Middle frontal gyrus (tissue), 1 donor: ENCODE measurements at regions not wholly inside any gene's neighbourhood (a gene's known extent, or its start where the extent isn't known, plus 50 kb on each side); places are given as distances from the start of the nearest gene placed in this dataset.

Experiments used
- DNase-seq: peaks from one replicate; pipeline ENCODE4 v3.0.0-alpha.2; 2015; ENCODE audit warnings: low spot score; ENCODE audit errors: extremely low spot score

- no peak for DNase-seq
Measured at GRCh38 chr18:55093808-55094207, 134.5 kb upstream of the CCDC68 start.

GRCh38 chr18:55093295-55093694 is 134.0 kb upstream of the CCDC68 start:
- DNase-seq, result no peak

- DNase-seq, result no peak
Measured at GRCh38 chr18:55092166-55092565, 132.9 kb upstream of the CCDC68 start.

- no peak for DNase-seq
Measured at GRCh38 chr18:55090564-55091188, 131.4 kb upstream of the CCDC68 start.

GRCh38 chr18:55089610-55090009 is 130.3 kb upstream of the CCDC68 start:
- DNase-seq, result no peak

GRCh38 chr18:55088561-55088960 is 129.3 kb upstream of the CCDC68 start:
- DNase-seq, result no peak

- no peak for DNase-seq
Measured at GRCh38 chr18:55088000-55088401, 128.7 kb upstream of the CCDC68 start.

GRCh38 chr18:55086906-55087305 is 127.6 kb upstream of the CCDC68 start:
- DNase-seq, result no peak

- DNase-seq, result no peak
Measured at GRCh38 chr18:55085557-55086285, 126.5 kb upstream of the CCDC68 start.

- no peak for DNase-seq
Measured at GRCh38 chr18:55084550-55084949, 125.3 kb upstream of the CCDC68 start.

GRCh38 chr18:55083461-55083860 is 124.2 kb upstream of the CCDC68 start:
- no peak for DNase-seq

GRCh38 chr18:55079481-55080355 is 120.5 kb upstream of the CCDC68 start:
- DNase-seq, result no peak

GRCh38 chr18:55079067-55079466 is 119.8 kb upstream of the CCDC68 start:
- no peak for DNase-seq

- DNase-seq, result no peak
Measured at GRCh38 chr18:55078303-55078932, 119.2 kb upstream of the CCDC68 start.

- no peak for DNase-seq
Measured at GRCh38 chr18:55076643-55077218, 117.5 kb upstream of the CCDC68 start.

- no peak for DNase-seq
Measured at GRCh38 chr18:55073834-55074233, 114.6 kb upstream of the CCDC68 start.

GRCh38 chr18:55073116-55073515 is 113.9 kb upstream of the CCDC68 start:
- no peak for DNase-seq

GRCh38 chr18:55072698-55073097 is 113.4 kb upstream of the CCDC68 start:
- DNase-seq, result no peak

- DNase-seq, result no peak
Measured at GRCh38 chr18:55072181-55072580, 112.9 kb upstream of the CCDC68 start.

GRCh38 chr18:55069497-55069896 is 110.2 kb upstream of the CCDC68 start:
- no peak for DNase-seq

- no peak for DNase-seq
Measured at GRCh38 chr18:55064760-55065159, 105.5 kb upstream of the CCDC68 start.
